ENCODE measurements at regions not wholly inside any gene's neighbourhood (a gene's known extent, or its start where the extent isn't known, plus 50 kb on each side); places are given as distances from the start of the nearest gene placed in this dataset.

DNA sequence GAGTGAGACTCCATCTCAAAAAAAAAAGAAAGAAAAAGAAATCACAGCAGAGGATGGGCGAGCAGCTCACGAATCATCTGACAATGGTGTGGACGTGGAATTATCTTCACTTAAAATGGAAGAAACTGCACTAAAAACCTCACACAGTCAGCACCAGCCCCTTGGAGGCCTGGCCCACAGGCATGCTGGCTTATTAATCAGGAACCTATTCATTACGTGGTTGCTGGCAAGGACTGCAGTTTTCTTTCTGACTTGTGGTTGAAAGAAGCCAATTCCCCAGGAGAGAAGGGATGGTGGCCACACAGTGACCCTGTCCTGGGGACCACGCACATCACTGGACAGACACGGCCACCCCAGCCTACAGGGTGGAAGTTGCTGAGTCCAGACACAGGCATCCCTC is 401.1 kb downstream of the CTTN start:
- TF ChIP-seq CTCF (IDR thresholded peaks at IDR 0.05) (no peak), POLR2A (IDR thresholded peaks at IDR 0.05) (no peak)
